ENCODE measurements at regions not wholly inside any gene's neighbourhood (a gene's known extent, or its start where the extent isn't known, plus 50 kb on each side); places are given as distances from the start of the nearest gene placed in this dataset.

- TF ChIP-seq CUX1 (IDR thresholded peaks at IDR 0.05; ENCODE audit: insufficient replicate concordance, low read depth, low read length) (no peak), POLR2A (IDR thresholded peaks at IDR 0.05; ENCODE audit: low read depth, low read length) (no peak), IRF4 (IDR thresholded peaks at IDR 0.05; ENCODE audit: low read depth, low read length) (no peak), CREB1 (IDR thresholded peaks at IDR 0.05; ENCODE audit: low read depth) (no peak)
Measured at GRCh38 chr10:28993056-28993455, 295.8 kb upstream of the LYZL1 start (continued).

- no peak overlapping the region for H2AFZ ChIP-seq (ENCODE audit: control insufficient read depth, low read depth, low read length)
- ChIA-PET SMC1A (ENCODE audit: uncharacterized antibody, unreplicated experiment) (interaction anchor here (3.9 kb wide), 1 partner anchor 330 kb away, joined by 15 read pairs; no protein-coding TSS in a partner anchor), RAD21 (ENCODE audit: unreplicated experiment) (interaction anchor here (1.5 kb wide), 1 partner anchor 330 kb away, joined by 7 read pairs; no protein-coding TSS in a partner anchor), POLR2A (no interaction called here), CTCF (interaction anchor here (1.0 to 2.8 kb wide), 2 partner anchors 330 to 333 kb away, joined by 3 to 14 read pairs; no protein-coding TSS in a partner anchor)
- H3K27me3 ChIP-seq (replicated peaks in 1 of 2; ENCODE audit: control insufficient read depth in 2 of 2, insufficient read depth in 2 of 2, low read length in 1 of 2): no peaks in the 10 kb centered on the region
- no peak for DNase-seq (ENCODE audit: low read depth, low spot score)
- H3K4me3 ChIP-seq: no peak overlapping the region
- no TSS peak for BruUV-seq (replicated peaks)
- in situ Hi-C loops (cut with MboI) (loop anchor here (5.0 kb wide), 1 partner anchor 327 kb away; no protein-coding TSS in a partner anchor), intact Hi-C loops (cut with micrococcal nuclease; ENCODE audit: unreplicated experiment) (loop anchor here (5.0 kb wide), 2 partner anchors 308 to 317 kb away; partner anchors contain the start of gene BAMBI)
- H3K36me3 ChIP-seq (ENCODE audit: control insufficient read depth in 2 of 2, insufficient read depth in 2 of 2, low read length in 1 of 2): no peaks in the 10 kb centered on the region
- FAIRE-seq: no peak
- ATAC-seq: no peak
- H3K27ac ChIP-seq (ENCODE audit: control insufficient read depth, insufficient read depth): no peak overlapping the region
- no peaks in the 10 kb centered on the region for H3K4me1 ChIP-seq (ENCODE audit: control insufficient read depth, insufficient read depth, low read length)
- no peaks in the 10 kb centered on the region for H3K9me3 ChIP-seq (replicated peaks; ENCODE audit: control insufficient read depth, insufficient read depth, low read length)
- H3K79me2 ChIP-seq (ENCODE audit: control insufficient read depth, insufficient read depth, low read length): no peaks in the 10 kb centered on the region
- H4K20me1 ChIP-seq (ENCODE audit: control insufficient read depth, insufficient read depth): no peaks in the 10 kb centered on the region
- no peak overlapping the region for H3K4me2 ChIP-seq (ENCODE audit: control insufficient read depth, insufficient read depth)
- 0% methylated on average over 1 of the region's 1 CpG for WGBS (ENCODE audit: insufficient coverage, insufficient replicate concordance, low lambda C conversion rate, missing lambda C conversion rate)
- no peak overlapping the region for H3K9ac ChIP-seq (ENCODE audit: control insufficient read depth, insufficient read depth, low read length)
- TF ChIP-seq IRF4 (IDR thresholded peaks at IDR 0.05; ENCODE audit: low read depth, low read length) (no peak), RBBP5 (conservative IDR thresholded peaks at IDR 0.05) (no peak), ZNF274 (IDR thresholded peaks at IDR 0.05; ENCODE audit: insufficient read depth, insufficient read length) (no peak), ETV6 (conservative IDR thresholded peaks at IDR 0.05 in 1 of 2, IDR thresholded peaks at IDR 0.05 in 1 of 2; ENCODE audit: borderline replicate concordance in 1 of 2, low read depth in 1 of 2) (no peak), PKNOX1 (IDR thresholded peaks at IDR 0.05) (no peak), HSF1 (IDR thresholded peaks at IDR 0.05; ENCODE audit: low read depth, low read length) (no peak), E2F4 (IDR thresholded peaks at IDR 0.05; ENCODE audit: low read depth, low read length) (no peak), SRF (IDR thresholded peaks at IDR 0.05; ENCODE audit: low read depth in 2 of 2, low read length in 2 of 2) (no peak), CHD4 (IDR thresholded peaks at IDR 0.05) (no peak), EGR1 (IDR thresholded peaks at IDR 0.05; ENCODE audit: borderline replicate concordance in 1 of 2, low read depth in 2 of 2, low read length in 2 of 2) (no peak), CHD2 (IDR thresholded peaks at IDR 0.05; ENCODE audit: borderline replicate concordance, low read depth, low read length) (no peak)
Measured at GRCh38 chr10:28993861-28994260, 295.0 kb upstream of the LYZL1 start.

Measured in GM12878 (cell line).